ENCODE measurements at regions not wholly inside any gene's neighbourhood (a gene's known extent, or its start where the extent isn't known, plus 50 kb on each side); places are given as distances from the start of the nearest gene placed in this dataset.

GRCh38 chr3:154862265-154862664 lies 217.9 kb upstream of the MME start:
- TF ChIP-seq CTCF (IDR thresholded peaks at IDR 0.05; ENCODE audit: poor library complexity, severe bottlenecking) (no peak), EZH2 (IDR thresholded peaks at IDR 0.05; ENCODE audit: borderline replicate concordance, insufficient read depth, low read length, poor library complexity, severe bottlenecking) (no peak), TAF1 (IDR thresholded peaks at IDR 0.05; ENCODE audit: low read depth) (no peak), MXI1 (conservative IDR thresholded peaks at IDR 0.05; ENCODE audit: poor library complexity, severe bottlenecking) (no peak), EP300 (conservative IDR thresholded peaks at IDR 0.05; ENCODE audit: poor library complexity, severe bottlenecking) (no peak), POLR2AphosphoS5 (IDR thresholded peaks at IDR 0.05) (no peak)

Measured in neural cell (in vitro differentiated cells).